Neural cell (in vitro differentiated cells): ENCODE measurements at regions not wholly inside any gene's neighbourhood (a gene's known extent, or its start where the extent isn't known, plus 50 kb on each side); places are given as distances from the start of the nearest gene placed in this dataset.

Experiments used
- CTCF ChIP-seq: fragments of 450-650 bp; IDR thresholded peaks from 2 replicates; pipeline ENCODE4 v1.5.1; 2014; ENCODE audit warnings: antibody characterized with exemption, mild to moderate bottlenecking, moderate library complexity; ENCODE audit not compliant: poor library complexity, severe bottlenecking
- EP300 ChIP-seq: fragments of 450-650 bp; conservative IDR thresholded peaks from 2 replicates; pipeline ENCODE4 v1.6.1; 2014; ENCODE audit warnings: antibody characterized with exemption, mild to moderate bottlenecking, moderate library complexity; ENCODE audit not compliant: poor library complexity, severe bottlenecking
- POLR2AphosphoS5 ChIP-seq: IDR thresholded peaks from 2 replicates; pipeline ENCODE4 v1.6.1; 2012

GRCh38 chr10:8830048-8830447 is 775.6 kb downstream of the GATA3 start:
- no peak for TF ChIP-seq POLR2AphosphoS5
- no peak for TF ChIP-seq CTCF
- TF ChIP-seq EP300: no peak
